MM.1S (cell line): ENCODE measurements at regions not wholly inside any gene's neighbourhood (a gene's known extent, or its start where the extent isn't known, plus 50 kb on each side); places are given as distances from the start of the nearest gene placed in this dataset.

Source experiments
- DNase-seq: peaks from one replicate; pipeline ENCODE4 v3.0.0-alpha.2; 2015
- H2AFZ ChIP-seq: fragments of 300-600 bp; sonication (generic); 2 replicates; pipeline ENCODE4 v1.6.0; 2016; ENCODE audit warnings: antibody characterized with exemption, low read length
- H3F3A ChIP-seq: fragments of 300-600 bp; sonication (generic); 2 replicates; pipeline ENCODE4 v1.6.1; 2016; ENCODE audit warnings: mild to moderate bottlenecking, antibody characterized with exemption, low read length, moderate library complexity, mixed read lengths; ENCODE audit not compliant: insufficient read depth
- H3K27ac ChIP-seq: fragments of 300-600 bp; sonication (generic); 2 replicates; pipeline ENCODE4 v1.5.1; 2016; ENCODE audit warnings: mild to moderate bottlenecking, low read length
- H3K27me3 ChIP-seq: fragments of 300-600 bp; sonication (generic); replicated peaks from 2 replicates; pipeline ENCODE4 v1.6.0; 2016; ENCODE audit warnings: low read length; ENCODE audit not compliant: insufficient read depth
- H3K36me3 ChIP-seq: fragments of 300-600 bp; sonication (generic); replicated peaks from 2 replicates; pipeline ENCODE4 v1.6.1; 2016; ENCODE audit warnings: mild to moderate bottlenecking, low read length, mixed read lengths; ENCODE audit not compliant: insufficient read depth
- H3K4me1 ChIP-seq: fragments of 300-600 bp; sonication (generic); 2 replicates; pipeline ENCODE4 v1.6.1; 2016; ENCODE audit warnings: low read length, mixed read lengths
- H3K4me2 ChIP-seq: fragments of 300-600 bp; sonication (generic); 2 replicates; pipeline ENCODE4 v1.6.0; 2016; ENCODE audit warnings: low read depth, low read length
- H3K4me3 ChIP-seq: fragments of 300-600 bp; sonication (generic); 2 replicates; pipeline ENCODE4 v1.5.1; 2016; ENCODE audit warnings: low read length, mixed read lengths
- H3K79me2 ChIP-seq: fragments of 300-600 bp; sonication (generic); 2 replicates; pipeline ENCODE4 v1.6.1; 2016; ENCODE audit warnings: mixed run types, low read length, mixed read lengths
- H3K9ac ChIP-seq: fragments of 300-600 bp; sonication (generic); 2 replicates; pipeline ENCODE4 v1.6.1; 2016; ENCODE audit warnings: low read length, mixed read lengths
- H3K9me2 ChIP-seq: fragments of 300-600 bp; sonication (generic); replicated peaks from 2 replicates; pipeline ENCODE4 v1.6.1; 2016; ENCODE audit warnings: mild to moderate bottlenecking, low read length, mixed read lengths; ENCODE audit not compliant: insufficient read depth
- H3K9me3 ChIP-seq: fragments of 300-600 bp; sonication (generic); replicated peaks from 2 replicates; pipeline ENCODE4 v1.6.1; 2016; ENCODE audit warnings: mild to moderate bottlenecking, low read length, mixed read lengths; ENCODE audit not compliant: insufficient read depth
- H4K20me1 ChIP-seq: fragments of 300-600 bp; sonication (generic); 2 replicates; pipeline ENCODE4 v1.6.1; 2016; ENCODE audit warnings: mild to moderate bottlenecking, low read length, moderate library complexity, mixed read lengths; ENCODE audit not compliant: insufficient read depth
- CTCF ChIP-seq: fragments of 300-600 bp; sonication (generic); IDR thresholded peaks from 2 replicates; pipeline ENCODE4 v1.5.1; 2016; ENCODE audit warnings: antibody characterized with exemption, low read length, mixed read lengths
- EZH2 ChIP-seq: fragments of 300-600 bp; sonication (generic); optimal IDR thresholded peaks from 2 replicates; pipeline ENCODE3; 2017; ENCODE audit warnings: low read depth, mild to moderate bottlenecking, antibody characterized with exemption, low read length, mixed read lengths
- EZH2phosphoT487 ChIP-seq: fragments of 300-600 bp; sonication (generic); IDR thresholded peaks from 2 replicates; pipeline ENCODE4 v1.6.1; 2018; ENCODE audit warnings: antibody characterized with exemption, low read length

DNA sequence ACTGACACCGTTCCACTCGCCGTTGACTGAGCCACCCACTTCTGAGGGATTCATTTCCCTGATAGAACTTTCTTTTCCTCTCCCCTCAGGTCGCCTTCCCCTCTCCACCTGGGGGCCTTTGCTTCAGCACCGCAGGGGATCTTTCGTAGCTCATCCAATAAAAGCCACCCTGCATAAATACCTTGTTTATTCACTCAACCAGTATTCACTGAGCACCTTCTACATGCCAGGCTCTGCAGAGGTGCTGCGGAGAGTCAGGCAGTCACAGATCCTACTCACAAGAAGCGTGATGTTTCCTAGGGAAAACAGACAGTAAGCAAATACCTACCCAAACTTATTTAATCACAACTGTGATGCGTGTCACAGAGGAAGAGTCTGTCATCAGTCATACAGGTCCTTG is 127.7 kb downstream of the TEX36 start:
- Histone ChIP-seq H3K27ac (no peak overlapping the region), H3K9me2 (no peaks in the 10 kb centered on the region), H3K4me1 (no peaks in the 10 kb centered on the region), H3F3A (no peaks in the 10 kb centered on the region), H3K79me2 (no peaks in the 10 kb centered on the region), H3K9me3 (no peaks in the 10 kb centered on the region), H3K4me2 (no peak overlapping the region), H3K4me3 (no peak overlapping the region), H3K36me3 (no peaks in the 10 kb centered on the region), H4K20me1 (no peaks in the 10 kb centered on the region), H3K27me3 (0 out of 2 replicates have a peak, but pooled peaks cover 13% of the 10 kb centered on the region), H3K9ac (no peak overlapping the region), H2AFZ (no peak overlapping the region)
- TF ChIP-seq EZH2 (no peak), CTCF (no peak), EZH2phosphoT487 (no peak)
- no peak for DNase-seq

- no peak overlapping the region for H3K9ac ChIP-seq
- H3K9me2 ChIP-seq, result no peaks in the 10 kb centered on the region
- H3K27me3 ChIP-seq, result 0 out of 2 replicates have a peak, but pooled peaks cover 18% of the 10 kb centered on the region
- no peaks in the 10 kb centered on the region for H3K9me3 ChIP-seq
- TF ChIP-seq CTCF, result no peak
- no peak for TF ChIP-seq EZH2
- TF ChIP-seq EZH2phosphoT487, result no peak
- no peaks in the 10 kb centered on the region for H3F3A ChIP-seq
- H3K79me2 ChIP-seq, result no peaks in the 10 kb centered on the region
- no peaks in the 10 kb centered on the region for H3K4me1 ChIP-seq
- H3K4me2 ChIP-seq, result no peak overlapping the region
- no peak for DNase-seq
- H4K20me1 ChIP-seq, result no peaks in the 10 kb centered on the region
- no peaks in the 10 kb centered on the region for H3K36me3 ChIP-seq
- no peak overlapping the region for H2AFZ ChIP-seq
- H3K27ac ChIP-seq, result no peak overlapping the region
- H3K4me3 ChIP-seq, result no peak overlapping the region
Measured at GRCh38 chr10:125554753-125555152, 128.2 kb downstream of the TEX36 start.

- Histone ChIP-seq H3K27me3 (0 out of 2 replicates have a peak, but pooled peaks cover 18% of the 10 kb centered on the region), H3K9me2 (no peaks in the 10 kb centered on the region), H3F3A (no peaks in the 10 kb centered on the region), H3K36me3 (no peaks in the 10 kb centered on the region), H3K4me2 (no peak overlapping the region), H2AFZ (no peak overlapping the region), H3K4me3 (no peak overlapping the region), H4K20me1 (no peaks in the 10 kb centered on the region), H3K79me2 (no peaks in the 10 kb centered on the region), H3K27ac (no peak overlapping the region), H3K9ac (no peak overlapping the region), H3K4me1 (no peaks in the 10 kb centered on the region), H3K9me3 (no peaks in the 10 kb centered on the region)
- no peak for DNase-seq
- no peak for TF ChIP-seq EZH2phosphoT487
Measured at GRCh38 chr10:125554016-125554703, 128.8 kb downstream of the TEX36 start.

GRCh38 chr10:125553091-125553490 is 129.9 kb downstream of the TEX36 start:
- Histone ChIP-seq H2AFZ (no peak overlapping the region), H3K4me3 (no peak overlapping the region), H3K79me2 (no peaks in the 10 kb centered on the region), H3K4me1 (no peaks in the 10 kb centered on the region), H3K9ac (no peak overlapping the region), H3K4me2 (no peak overlapping the region), H3K27ac (no peak overlapping the region), H3F3A (no peaks in the 10 kb centered on the region), H4K20me1 (no peaks in the 10 kb centered on the region), H3K9me3 (no peaks in the 10 kb centered on the region), H3K36me3 (no peaks in the 10 kb centered on the region), H3K9me2 (no peaks in the 10 kb centered on the region), H3K27me3 (0 out of 2 replicates have a peak, but pooled peaks cover 22% of the 10 kb centered on the region)
- no peak for DNase-seq
- TF ChIP-seq EZH2 (no peak), CTCF (no peak), EZH2phosphoT487 (no peak)
